ENCODE measurements at regions not wholly inside any gene's neighbourhood (a gene's known extent, or its start where the extent isn't known, plus 50 kb on each side); places are given as distances from the start of the nearest gene placed in this dataset.

- no peaks in the 10 kb centered on the region; the same call in 1 of the 2 replicates for H3K36me3 ChIP-seq
- DNase-seq: no peak
- no peaks in the 10 kb centered on the region for H3K27me3 ChIP-seq
- H3K4me3 ChIP-seq: no peak overlapping the region
- H3K9me3 ChIP-seq: 0 out of 2 replicates have a peak, but pooled peaks cover 3% of the 10 kb centered on the region
Measured at GRCh38 chr2:62573137-62573731, 67.2 kb upstream of the TMEM17 start.

GRCh38 chr2:62570861-62571698 is 65.1 kb upstream of the TMEM17 start:
- DNase-seq: no peak
- Histone ChIP-seq H3K27me3 (no peaks in the 10 kb centered on the region), H3K36me3 (no peaks in the 10 kb centered on the region), H3K9me3 (no peaks in the 10 kb centered on the region), H3K4me3 (no peak overlapping the region)

DNA sequence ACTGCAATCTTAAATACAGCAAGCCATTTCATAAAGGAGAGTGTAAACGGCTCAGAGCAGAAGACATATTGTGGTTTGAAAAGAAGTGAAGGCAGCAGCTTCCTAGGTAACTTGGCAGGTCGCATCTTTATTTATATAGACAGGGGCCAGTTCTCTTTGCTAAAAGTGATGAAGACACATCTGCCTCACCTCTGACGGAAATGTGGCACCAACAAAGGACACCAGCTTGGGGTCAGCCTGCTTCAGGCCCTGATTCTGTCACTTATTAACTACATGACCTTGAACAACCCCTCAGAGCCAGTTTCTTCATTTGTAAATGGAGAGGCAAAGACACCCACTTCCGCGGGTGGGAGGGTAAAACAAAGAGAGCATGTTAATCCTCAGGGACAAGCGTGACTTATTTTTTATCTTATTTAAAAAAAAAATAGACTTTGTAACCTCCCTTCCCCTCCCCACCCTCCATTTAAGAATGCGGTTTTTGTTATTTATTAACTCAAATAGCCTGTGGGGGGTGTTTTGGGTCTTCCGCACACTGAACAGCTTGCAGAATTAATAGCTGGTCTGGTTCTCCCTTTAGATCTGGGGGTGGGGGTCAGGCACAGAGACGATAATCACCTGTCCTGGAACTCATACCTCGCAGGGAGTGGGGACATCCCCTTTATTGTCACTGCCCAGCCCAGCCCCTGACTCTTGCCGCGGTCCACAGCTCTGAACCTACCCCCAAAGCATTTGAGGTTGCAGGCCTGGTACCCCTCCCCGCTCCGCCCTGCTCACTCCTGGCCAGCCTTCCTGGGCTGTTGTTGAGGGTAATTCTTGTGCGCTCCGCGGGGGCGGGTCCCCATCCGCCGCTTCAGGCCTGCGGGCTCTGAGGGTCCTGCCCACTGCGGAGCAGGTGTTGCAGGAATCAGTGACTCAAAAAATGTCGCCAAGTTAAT is 64.2 kb upstream of the TMEM17 start:
- no peak overlapping the region for H3K4me3 ChIP-seq
- no peaks in the 10 kb centered on the region for H3K36me3 ChIP-seq
- DNase-seq: no peak

DNA sequence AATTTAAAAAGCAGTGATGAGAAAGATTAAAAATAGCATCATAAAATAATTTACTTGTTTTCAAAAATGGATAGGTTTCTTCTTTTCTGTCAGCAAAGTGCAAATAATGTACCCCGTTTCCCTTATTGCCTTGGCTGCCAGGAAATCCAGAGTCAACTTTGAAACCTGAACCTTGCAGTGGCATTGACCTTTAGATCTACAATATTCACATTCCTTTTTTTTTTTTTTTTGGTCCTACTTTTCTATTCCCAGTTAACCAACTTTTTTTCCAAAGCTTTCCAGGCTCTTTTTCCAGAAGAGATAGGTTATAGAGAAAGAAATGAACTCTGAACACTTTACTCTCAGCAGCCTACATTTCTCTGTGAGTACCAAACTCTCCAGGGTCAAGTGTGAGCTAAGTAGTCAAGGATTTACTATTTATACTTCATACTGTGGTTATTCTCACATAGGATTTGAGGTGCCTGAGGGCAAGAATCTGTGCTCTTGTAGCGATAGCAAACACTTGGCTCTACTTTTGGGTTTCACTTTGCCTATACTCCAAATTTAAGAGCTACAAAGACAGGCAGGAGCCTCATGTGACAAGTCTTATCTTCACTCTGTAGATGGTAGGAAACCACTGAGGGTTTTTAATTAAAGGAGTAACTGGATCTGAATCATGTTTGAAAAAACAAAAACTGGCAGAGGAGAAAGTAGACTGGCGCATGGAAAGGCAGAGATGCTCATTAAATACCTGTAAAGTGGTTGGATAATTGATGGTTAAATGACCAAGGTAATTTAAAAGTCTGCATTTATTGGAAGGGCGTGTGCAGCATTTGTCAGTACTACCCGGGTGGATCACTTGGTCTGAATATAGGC is 63.2 kb upstream of the TMEM17 start:
- H3K4me3 ChIP-seq: no peak overlapping the region
- DNase-seq: no peak

More for the DNA sequence above, 64.2 kb upstream of the TMEM17 start:
- no peaks in the 10 kb centered on the region for H3K9me3 ChIP-seq
- H3K27me3 ChIP-seq: no peaks in the 10 kb centered on the region

DNA sequence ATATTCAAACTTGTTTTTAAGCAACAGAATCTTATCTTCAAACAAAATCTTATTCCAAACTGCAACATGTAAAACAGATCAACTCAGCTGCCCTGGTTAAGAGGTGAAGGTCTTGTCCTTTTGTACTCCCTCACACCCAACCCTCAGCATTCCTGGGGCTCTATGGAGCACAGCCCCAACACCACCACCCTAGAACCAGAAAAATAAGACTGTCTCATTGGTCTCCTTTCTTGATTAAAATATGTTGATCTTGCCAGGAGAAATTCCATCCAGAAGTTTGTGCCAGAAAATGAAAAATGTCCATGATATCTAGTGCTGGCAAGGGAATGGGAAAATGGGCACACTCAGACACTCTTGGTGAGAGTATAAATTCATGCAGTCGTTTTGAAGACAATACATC is 62.1 kb upstream of the TMEM17 start:
- H3K4me3 ChIP-seq: no peak overlapping the region
- DNase-seq: no peak

More for the DNA sequence above, 63.2 kb upstream of the TMEM17 start:
- Histone ChIP-seq H3K27me3 (no peaks in the 10 kb centered on the region), H3K9me3 (no peaks in the 10 kb centered on the region), H3K36me3 (no peaks in the 10 kb centered on the region)

GRCh38 chr2:62567669-62568068 is 61.7 kb upstream of the TMEM17 start:
- no peak overlapping the region for H3K4me3 ChIP-seq
- no peaks in the 10 kb centered on the region for H3K9me3 ChIP-seq
- DNase-seq: no peak
- H3K27me3 ChIP-seq: no peaks in the 10 kb centered on the region
- no peaks in the 10 kb centered on the region for H3K36me3 ChIP-seq

More for the DNA sequence above, 62.1 kb upstream of the TMEM17 start:
- H3K9me3 ChIP-seq: no peaks in the 10 kb centered on the region
- no peaks in the 10 kb centered on the region for H3K36me3 ChIP-seq
- H3K27me3 ChIP-seq: no peaks in the 10 kb centered on the region

- H3K36me3 ChIP-seq: no peaks in the 10 kb centered on the region
- H3K4me3 ChIP-seq: no peak overlapping the region
- no peaks in the 10 kb centered on the region for H3K27me3 ChIP-seq
- no peaks in the 10 kb centered on the region for H3K9me3 ChIP-seq
- no peak for DNase-seq
Measured at GRCh38 chr2:62566847-62567246, 60.9 kb upstream of the TMEM17 start.

DNA sequence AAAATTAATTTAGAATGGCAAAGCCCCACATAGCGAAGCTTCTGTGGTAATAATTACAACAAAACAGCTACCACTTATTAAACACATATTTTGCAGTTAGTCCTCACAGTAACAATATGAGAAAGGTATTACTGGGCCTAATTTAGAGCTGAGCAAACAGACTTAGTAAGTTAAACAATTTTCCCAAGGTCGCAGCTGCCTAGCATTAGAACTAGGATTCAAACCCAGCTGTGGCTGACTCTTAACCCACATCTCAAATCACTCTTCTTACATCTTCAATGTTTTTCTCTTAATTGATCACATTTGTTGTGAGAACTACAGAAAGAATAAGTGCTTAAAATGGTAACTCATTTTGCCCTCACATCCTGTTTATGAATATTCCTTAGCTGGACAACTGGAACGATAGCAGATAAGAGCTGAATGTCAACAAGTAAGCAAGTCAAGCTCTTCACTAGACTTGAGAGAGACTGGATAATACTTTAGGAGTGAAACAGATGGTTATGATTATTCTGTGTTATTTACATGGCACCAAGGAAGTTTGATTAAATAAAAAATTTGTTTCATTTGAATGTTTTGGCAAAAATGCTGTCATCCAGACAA is 59.4 kb upstream of the TMEM17 start:
- Histone ChIP-seq H3K4me3 (no peak overlapping the region), H3K36me3 (no peaks in the 10 kb centered on the region), H3K27me3 (no peaks in the 10 kb centered on the region), H3K9me3 (no peaks in the 10 kb centered on the region)
- no peak for DNase-seq

DNA sequence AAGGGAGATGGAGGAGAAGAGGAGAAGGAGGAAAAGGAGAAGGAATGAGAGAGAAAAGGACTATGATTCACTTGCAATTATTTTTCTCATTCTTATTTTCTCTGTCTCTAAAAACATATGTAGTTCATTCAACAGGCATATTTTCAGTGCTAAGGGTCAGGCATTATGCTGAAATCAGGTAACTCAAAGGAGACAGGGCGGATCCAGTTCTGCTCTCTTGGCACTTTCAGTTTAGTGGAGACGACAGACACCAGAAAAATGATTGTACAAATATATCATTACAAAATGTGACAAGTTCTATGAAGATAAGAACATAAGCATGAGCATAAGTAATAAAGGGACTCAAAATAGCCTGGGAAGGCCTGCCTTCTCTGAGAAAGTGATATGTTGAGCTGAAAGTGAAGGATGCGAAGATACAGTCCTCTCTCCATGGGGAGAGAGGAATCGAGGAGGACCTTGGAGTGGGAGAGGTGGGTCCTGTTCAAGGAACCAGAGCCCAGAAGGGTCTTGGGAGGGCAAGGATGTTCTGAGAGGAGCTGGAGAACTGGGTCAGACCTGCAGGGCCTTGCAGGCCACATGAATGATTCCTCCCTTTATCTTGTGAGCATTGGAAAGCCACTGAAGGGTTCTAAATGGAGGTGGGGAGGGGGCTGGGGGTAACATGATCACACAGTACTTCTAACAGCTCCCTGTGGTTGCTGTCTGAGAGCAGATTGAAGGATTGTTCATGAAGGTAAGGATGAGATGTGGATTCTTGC is 58.6 kb upstream of the TMEM17 start:
- H3K27me3 ChIP-seq: no peaks in the 10 kb centered on the region
- no peak overlapping the region for H3K4me3 ChIP-seq
- no peaks in the 10 kb centered on the region for H3K9me3 ChIP-seq
- H3K36me3 ChIP-seq: no peaks in the 10 kb centered on the region
- no peak for DNase-seq

DNA sequence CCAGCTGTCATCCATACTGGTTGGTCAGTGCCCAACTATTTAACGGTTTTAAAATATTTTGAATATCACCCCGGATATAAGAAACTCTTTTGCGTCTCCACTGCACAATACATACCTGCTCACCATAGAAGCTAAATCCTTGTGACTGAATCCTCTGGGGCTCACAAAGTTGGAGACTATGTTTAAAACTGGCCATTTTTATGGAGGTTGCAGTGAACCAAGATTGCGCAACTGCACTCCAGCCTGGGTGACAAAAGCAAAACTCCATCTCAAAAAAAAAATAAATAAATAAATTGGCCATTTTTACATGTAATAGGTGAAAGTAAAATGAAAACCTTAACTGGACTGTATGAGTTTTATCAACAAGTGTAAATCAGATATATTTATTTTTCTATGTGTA is 55.6 kb upstream of the TMEM17 start:
- no peaks in the 10 kb centered on the region; the same call in 1 of the 2 replicates for H3K9me3 ChIP-seq
- H3K36me3 ChIP-seq: no peaks in the 10 kb centered on the region
- no peak for DNase-seq
- no peak overlapping the region for H3K4me3 ChIP-seq
- no peaks in the 10 kb centered on the region for H3K27me3 ChIP-seq

- DNase-seq: no peak
- Histone ChIP-seq H3K36me3 (no peaks in the 10 kb centered on the region), H3K4me3 (no peak overlapping the region), H3K27me3 (no peaks in the 10 kb centered on the region), H3K9me3 (no peaks in the 10 kb centered on the region; the same call in 1 of the 2 replicates)
Measured at GRCh38 chr2:62559582-62559981, 53.6 kb upstream of the TMEM17 start.

GRCh38 chr2:62558743-62559142 is 52.7 kb upstream of the TMEM17 start:
- Histone ChIP-seq H3K36me3 (no peaks in the 10 kb centered on the region), H3K27me3 (no peaks in the 10 kb centered on the region), H3K4me3 (no peak overlapping the region), H3K9me3 (no peaks in the 10 kb centered on the region; the same call in 1 of the 2 replicates)
- no peak for DNase-seq

DNA sequence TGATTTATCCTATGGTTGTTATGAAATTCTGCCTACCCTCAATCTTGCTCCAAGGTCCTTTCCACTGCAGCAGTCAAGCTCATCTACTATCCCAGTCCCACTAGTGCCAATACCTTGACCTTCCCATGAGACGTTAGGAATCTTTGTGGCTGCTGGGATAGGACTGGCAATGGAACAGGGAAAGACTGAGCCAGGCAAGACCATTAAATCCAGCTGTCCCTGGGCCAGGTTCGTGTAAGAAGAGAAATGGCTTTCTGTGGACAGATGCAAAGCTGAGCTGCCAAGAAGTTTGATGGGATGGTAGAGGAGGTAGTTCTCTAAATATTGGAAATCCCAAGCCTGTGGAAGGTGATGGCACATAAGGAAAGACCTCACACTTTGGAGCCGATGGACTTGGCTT is 50.1 kb upstream of the TMEM17 start:
- Histone ChIP-seq H3K36me3 (no peaks in the 10 kb centered on the region), H3K9me3 (no peaks in the 10 kb centered on the region; the same call in 1 of the 2 replicates)

More for the DNA sequence above, 50.1 kb upstream of the TMEM17 start:
- no peak overlapping the region for H3K4me3 ChIP-seq
- no peaks in the 10 kb centered on the region for H3K27me3 ChIP-seq
- no peak for DNase-seq
